ENCODE measurements at regions not wholly inside any gene's neighbourhood (a gene's known extent, or its start where the extent isn't known, plus 50 kb on each side); places are given as distances from the start of the nearest gene placed in this dataset.

- DNase-seq (ENCODE audit: low spot score), result no peak
- Histone ChIP-seq H3K27ac (no peak overlapping the region), H3K4me3 (no peak overlapping the region)
- TF ChIP-seq CTCF (IDR thresholded peaks at IDR 0.05), result no peak
Observed at GRCh38 chr9:79446523-79447307, 125.0 kb upstream of the TLE4 start.

GRCh38 chr9:79447308-79447605 lies 124.5 kb upstream of the TLE4 start:
- no peak for TF ChIP-seq CTCF (IDR thresholded peaks at IDR 0.05)
- Histone ChIP-seq H3K4me3 (no peak overlapping the region), H3K27ac (no peak overlapping the region)
- DNase-seq (ENCODE audit: low spot score), result no peak

GRCh38 chr9:79447762-79448161 lies 124.0 kb upstream of the TLE4 start:
- Histone ChIP-seq H3K27ac (no peak overlapping the region), H3K4me3 (no peak overlapping the region)
- DNase-seq (ENCODE audit: low spot score), result no peak
- no peak for TF ChIP-seq CTCF (IDR thresholded peaks at IDR 0.05)

- no peak for DNase-seq (ENCODE audit: low spot score)
- Histone ChIP-seq H3K27ac (no peak overlapping the region), H3K4me3 (no peak overlapping the region)
- no peak for TF ChIP-seq CTCF (IDR thresholded peaks at IDR 0.05)
Observed at GRCh38 chr9:79452265-79452664, 119.5 kb upstream of the TLE4 start.

GRCh38 chr9:79461712-79462111 lies 110.1 kb upstream of the TLE4 start:
- no peak for DNase-seq (ENCODE audit: low spot score)
- no peak overlapping the region for H3K27ac ChIP-seq
- TF ChIP-seq CTCF (IDR thresholded peaks at IDR 0.05), result no peak

GRCh38 chr9:79465156-79465555 lies 106.6 kb upstream of the TLE4 start:
- H3K27ac ChIP-seq, result no peak overlapping the region
- TF ChIP-seq CTCF (IDR thresholded peaks at IDR 0.05), result no peak
- H3K4me3 ChIP-seq, result no peak overlapping the region
- no peak for DNase-seq (ENCODE audit: low spot score)

More at GRCh38 chr9:79461712-79462111, 110.1 kb upstream of the TLE4 start:
- no peak overlapping the region for H3K4me3 ChIP-seq

- DNase-seq (ENCODE audit: low spot score), result no peak
- Histone ChIP-seq H3K4me3 (no peak overlapping the region), H3K27ac (no peak overlapping the region)
- no peak for TF ChIP-seq CTCF (IDR thresholded peaks at IDR 0.05)
Observed at GRCh38 chr9:79469164-79469563, 102.6 kb upstream of the TLE4 start.

All from coronary artery (tissue), 2 donors.